ENCODE measurements at regions not wholly inside any gene's neighbourhood (a gene's known extent, or its start where the extent isn't known, plus 50 kb on each side); places are given as distances from the start of the nearest gene placed in this dataset.

DNA sequence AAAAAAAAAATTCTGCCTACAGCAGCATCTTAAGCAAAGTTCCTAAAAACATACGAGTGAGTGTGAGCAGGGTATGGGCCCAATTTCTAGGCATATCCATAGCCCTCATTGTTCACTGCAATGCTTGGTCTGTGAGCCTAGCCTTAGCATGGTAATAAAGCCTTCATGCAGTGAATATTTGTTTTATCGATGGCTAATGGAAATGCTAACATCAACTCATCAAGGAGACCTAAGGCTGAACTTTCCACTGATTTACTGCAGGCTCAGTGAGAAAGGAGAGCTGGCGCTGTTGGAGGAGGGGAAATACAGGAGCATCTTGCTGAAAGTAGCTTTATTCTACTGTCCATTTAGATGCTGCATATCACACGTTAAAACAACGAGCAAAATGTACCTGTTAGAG, 139.6 kb upstream of the DTNBP1 start:
- no peaks in the 10 kb centered on the region for H3K27me3 ChIP-seq (replicated peaks; ENCODE audit: control insufficient read depth, insufficient read depth, low read length)
- no peak for DNase-seq (ENCODE audit: extremely low read depth, insufficient read length)
- TF ChIP-seq CTCF (IDR thresholded peaks at IDR 0.05; ENCODE audit: insufficient read depth, low read length, poor library complexity, severe bottlenecking): no peak
- H3K36me3 ChIP-seq (ENCODE audit: control insufficient read depth, insufficient read depth, low read length): no peaks in the 10 kb centered on the region
- H3K4me3 ChIP-seq (replicated peaks; ENCODE audit: low read depth, low read length): no peak overlapping the region

GRCh38 chr6:15801912-15802311, 139.1 kb upstream of the DTNBP1 start:
- Histone ChIP-seq H3K4me3 (replicated peaks; ENCODE audit: low read depth, low read length) (no peak overlapping the region), H3K36me3 (ENCODE audit: control insufficient read depth, insufficient read depth, low read length) (no peaks in the 10 kb centered on the region), H3K27me3 (replicated peaks; ENCODE audit: control insufficient read depth, insufficient read depth, low read length) (no peaks in the 10 kb centered on the region)
- no peak for TF ChIP-seq CTCF (IDR thresholded peaks at IDR 0.05; ENCODE audit: insufficient read depth, low read length, poor library complexity, severe bottlenecking)
- DNase-seq (ENCODE audit: extremely low read depth, insufficient read length): no peak

DNA sequence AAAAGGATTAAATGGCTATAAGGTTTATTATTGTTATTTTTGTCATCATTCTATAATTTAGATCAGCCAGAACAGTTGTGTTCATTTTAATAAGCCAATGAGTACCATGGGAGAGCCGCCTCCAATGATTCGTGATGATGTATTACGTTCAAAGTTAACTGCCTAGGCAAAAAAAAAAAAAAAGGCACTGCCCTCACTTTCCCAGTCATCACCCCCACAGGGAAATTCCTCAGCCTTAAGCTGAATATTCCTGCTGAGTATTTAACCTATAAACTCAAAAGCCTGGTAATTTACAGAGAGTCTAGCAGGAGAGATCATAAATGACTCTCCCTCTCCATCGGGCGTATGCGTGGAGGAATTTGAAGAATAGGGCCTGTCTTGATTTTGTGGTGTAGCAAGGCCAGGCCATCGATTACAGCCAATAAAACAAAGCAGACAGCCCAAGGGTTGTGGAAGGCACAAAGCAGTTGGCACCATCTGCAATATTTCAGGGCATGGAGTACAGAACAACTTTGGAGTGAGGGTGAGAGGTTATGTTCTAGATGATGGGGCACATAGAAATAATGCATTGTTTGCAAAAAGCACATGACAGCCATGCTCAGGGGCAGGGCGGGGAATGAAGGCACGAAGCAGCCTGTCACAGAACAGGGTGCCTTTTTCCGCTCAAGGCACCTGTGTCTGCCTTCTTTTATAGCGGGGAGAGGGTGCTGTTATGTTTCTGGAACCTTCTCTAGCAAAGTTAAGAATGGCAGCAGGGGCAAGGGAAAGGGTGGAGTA, 138.2 kb upstream of the DTNBP1 start:
- DNase-seq (ENCODE audit: extremely low read depth, insufficient read length): no peak
- no peak overlapping the region for H3K4me3 ChIP-seq (replicated peaks; ENCODE audit: low read depth, low read length)
- H3K27me3 ChIP-seq (replicated peaks; ENCODE audit: control insufficient read depth, insufficient read depth, low read length): no peaks in the 10 kb centered on the region
- no peak for TF ChIP-seq CTCF (IDR thresholded peaks at IDR 0.05; ENCODE audit: insufficient read depth, low read length, poor library complexity, severe bottlenecking)
- no peaks in the 10 kb centered on the region for H3K36me3 ChIP-seq (ENCODE audit: control insufficient read depth, insufficient read depth, low read length)

- no peaks in the 10 kb centered on the region for H3K36me3 ChIP-seq (ENCODE audit: control insufficient read depth, insufficient read depth, low read length)
Measured at GRCh38 chr6:15798533-15799255, 135.9 kb upstream of the DTNBP1 start.

DNA sequence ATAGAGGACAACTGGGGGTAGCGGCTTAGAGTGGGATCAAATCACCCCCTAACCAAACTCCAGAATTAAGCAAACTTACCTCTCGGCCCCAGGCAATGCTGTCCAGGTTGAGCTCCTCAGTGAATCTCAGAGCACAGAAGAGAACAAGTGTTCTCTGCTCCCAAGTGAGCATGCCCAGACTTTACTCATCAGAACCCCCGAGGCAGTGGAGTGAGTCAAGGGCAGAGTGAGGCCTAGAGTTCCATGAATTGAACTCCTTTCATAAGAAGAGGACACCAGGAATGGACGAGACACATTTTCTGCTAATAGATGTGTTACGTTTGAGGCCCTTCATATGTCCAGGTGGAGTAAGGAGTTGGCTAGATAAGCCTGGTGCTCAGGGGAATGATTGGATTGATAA, 134.0 kb upstream of the DTNBP1 start:
- no peak for TF ChIP-seq CTCF (IDR thresholded peaks at IDR 0.05; ENCODE audit: insufficient read depth, low read length, poor library complexity, severe bottlenecking)
- no peak overlapping the region for H3K4me3 ChIP-seq (replicated peaks; ENCODE audit: low read depth, low read length)
- H3K36me3 ChIP-seq (ENCODE audit: control insufficient read depth, insufficient read depth, low read length): no peaks in the 10 kb centered on the region
- no peaks in the 10 kb centered on the region for H3K27me3 ChIP-seq (replicated peaks; ENCODE audit: control insufficient read depth, insufficient read depth, low read length)
- no peak for DNase-seq (ENCODE audit: extremely low read depth, insufficient read length)

More at GRCh38 chr6:15798533-15799255, 135.9 kb upstream of the DTNBP1 start:
- no peak for TF ChIP-seq CTCF (IDR thresholded peaks at IDR 0.05; ENCODE audit: insufficient read depth, low read length, poor library complexity, severe bottlenecking)
- H3K4me3 ChIP-seq (replicated peaks; ENCODE audit: low read depth, low read length): no peak overlapping the region
- no peak for DNase-seq (ENCODE audit: extremely low read depth, insufficient read length)
- no peaks in the 10 kb centered on the region for H3K27me3 ChIP-seq (replicated peaks; ENCODE audit: control insufficient read depth, insufficient read depth, low read length)
